ENCODE measurements at regions not wholly inside any gene's neighbourhood (a gene's known extent, or its start where the extent isn't known, plus 50 kb on each side); places are given as distances from the start of the nearest gene placed in this dataset.

DNA sequence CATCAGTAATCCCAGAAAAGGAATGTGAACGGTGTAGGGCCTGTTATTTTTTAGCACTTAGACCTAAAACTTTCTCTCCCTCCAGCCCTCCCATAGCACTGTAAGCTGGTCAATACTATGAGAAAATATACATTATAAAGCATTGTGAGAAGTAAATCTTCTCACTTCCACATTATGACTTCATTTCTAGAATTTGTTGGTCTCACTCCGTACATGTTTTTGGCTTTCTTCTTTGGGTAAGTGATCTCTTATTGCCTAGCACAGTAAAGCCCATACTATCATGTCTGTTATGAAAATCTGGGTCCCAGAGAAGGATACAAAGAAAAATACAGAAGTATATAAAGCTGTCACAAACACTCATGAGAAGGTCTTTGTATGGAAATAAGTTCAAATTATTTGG, 1851.1 kb upstream of the IGFBP7 start:
- no peaks in the 10 kb centered on the region for H3K27me3 ChIP-seq (ENCODE audit: control insufficient read depth, insufficient read depth, low read length)
- H3K36me3 ChIP-seq (ENCODE audit: control insufficient read depth, insufficient read depth, low read length): no peaks in the 10 kb centered on the region
- DNase-seq (ENCODE audit: low read depth): no peak
- no peak overlapping the region for H3K4me3 ChIP-seq (ENCODE audit: low read depth, low read length)
- TF ChIP-seq, protein P1, sequence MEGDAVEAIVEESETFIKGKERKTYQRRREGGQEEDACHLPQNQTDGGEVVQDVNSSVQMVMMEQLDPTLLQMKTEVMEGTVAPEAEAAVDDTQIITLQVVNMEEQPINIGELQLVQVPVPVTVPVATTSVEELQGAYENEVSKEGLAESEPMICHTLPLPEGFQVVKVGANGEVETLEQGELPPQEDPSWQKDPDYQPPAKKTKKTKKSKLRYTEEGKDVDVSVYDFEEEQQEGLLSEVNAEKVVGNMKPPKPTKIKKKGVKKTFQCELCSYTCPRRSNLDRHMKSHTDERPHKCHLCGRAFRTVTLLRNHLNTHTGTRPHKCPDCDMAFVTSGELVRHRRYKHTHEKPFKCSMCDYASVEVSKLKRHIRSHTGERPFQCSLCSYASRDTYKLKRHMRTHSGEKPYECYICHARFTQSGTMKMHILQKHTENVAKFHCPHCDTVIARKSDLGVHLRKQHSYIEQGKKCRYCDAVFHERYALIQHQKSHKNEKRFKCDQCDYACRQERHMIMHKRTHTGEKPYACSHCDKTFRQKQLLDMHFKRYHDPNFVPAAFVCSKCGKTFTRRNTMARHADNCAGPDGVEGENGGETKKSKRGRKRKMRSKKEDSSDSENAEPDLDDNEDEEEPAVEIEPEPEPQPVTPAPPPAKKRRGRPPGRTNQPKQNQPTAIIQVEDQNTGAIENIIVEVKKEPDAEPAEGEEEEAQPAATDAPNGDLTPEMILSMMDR (IDR thresholded peaks at IDR 0.05; ENCODE audit: insufficient read depth, low read length, poor library complexity, severe bottlenecking): no peak

GRCh38 chr4:58961925-58962324, 1851.7 kb upstream of the IGFBP7 start:
- no peak for DNase-seq (ENCODE audit: low read depth)
- H3K36me3 ChIP-seq (ENCODE audit: control insufficient read depth, insufficient read depth, low read length): no peaks in the 10 kb centered on the region
- no peak overlapping the region for H3K4me3 ChIP-seq (ENCODE audit: low read depth, low read length)
- H3K27me3 ChIP-seq (ENCODE audit: control insufficient read depth, insufficient read depth, low read length): no peaks in the 10 kb centered on the region
- TF ChIP-seq, protein P1 (IDR thresholded peaks at IDR 0.05; ENCODE audit: insufficient read depth, low read length, poor library complexity, severe bottlenecking): no peak

GRCh38 chr4:58962424-58962823, 1852.2 kb upstream of the IGFBP7 start:
- Histone ChIP-seq H3K27me3 (ENCODE audit: control insufficient read depth, insufficient read depth, low read length) (no peaks in the 10 kb centered on the region), H3K36me3 (ENCODE audit: control insufficient read depth, insufficient read depth, low read length) (no peaks in the 10 kb centered on the region), H3K4me3 (ENCODE audit: low read depth, low read length) (no peak overlapping the region)
- no peak for DNase-seq (ENCODE audit: low read depth)
- TF ChIP-seq, protein P1 (IDR thresholded peaks at IDR 0.05; ENCODE audit: insufficient read depth, low read length, poor library complexity, severe bottlenecking): no peak

- DNase-seq (ENCODE audit: low read depth): no peak
- H3K36me3 ChIP-seq (ENCODE audit: control insufficient read depth, insufficient read depth, low read length): no peaks in the 10 kb centered on the region
- H3K4me3 ChIP-seq (ENCODE audit: low read depth, low read length): no peak overlapping the region
- H3K27me3 ChIP-seq (ENCODE audit: control insufficient read depth, insufficient read depth, low read length): no peaks in the 10 kb centered on the region
- TF ChIP-seq, protein P1 (IDR thresholded peaks at IDR 0.05; ENCODE audit: insufficient read depth, low read length, poor library complexity, severe bottlenecking): no peak
Measured at GRCh38 chr4:58981828-58982227, 1871.6 kb upstream of the IGFBP7 start.

DNA sequence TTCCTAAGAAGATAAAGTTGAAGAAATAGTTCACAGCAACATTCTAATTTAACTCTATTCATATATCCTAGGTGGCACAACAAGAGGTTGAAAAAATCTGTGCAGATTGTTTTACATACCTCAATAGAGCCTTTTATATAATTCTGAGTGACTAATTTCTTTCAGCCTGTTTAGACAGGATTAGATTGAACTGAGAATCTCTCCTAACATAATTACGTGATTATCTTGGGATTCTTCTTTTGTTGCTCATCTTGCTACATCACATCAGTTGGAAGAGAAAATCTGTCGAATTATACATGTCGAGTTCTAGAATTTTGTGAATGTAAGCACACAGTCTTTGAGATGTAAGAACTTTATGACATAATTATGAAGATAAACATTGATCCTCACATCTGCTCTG, 1873.7 kb upstream of the IGFBP7 start:
- TF ChIP-seq, protein P1 (IDR thresholded peaks at IDR 0.05; ENCODE audit: insufficient read depth, low read length, poor library complexity, severe bottlenecking): no peak
- no peak for DNase-seq (ENCODE audit: low read depth)

GRCh38 chr4:59002148-59002547, 1892.0 kb upstream of the IGFBP7 start:
- TF ChIP-seq, protein P1 (IDR thresholded peaks at IDR 0.05; ENCODE audit: insufficient read depth, low read length, poor library complexity, severe bottlenecking): no peak
- no peak for DNase-seq (ENCODE audit: low read depth)
- no peaks in the 10 kb centered on the region for H3K27me3 ChIP-seq (ENCODE audit: control insufficient read depth, insufficient read depth, low read length)
- no peaks in the 10 kb centered on the region for H3K36me3 ChIP-seq (ENCODE audit: control insufficient read depth, insufficient read depth, low read length)
- no peak overlapping the region for H3K4me3 ChIP-seq (ENCODE audit: low read depth, low read length)

More for the DNA sequence above, 1873.7 kb upstream of the IGFBP7 start:
- no peak overlapping the region for H3K4me3 ChIP-seq (ENCODE audit: low read depth, low read length)
- no peaks in the 10 kb centered on the region for H3K27me3 ChIP-seq (ENCODE audit: control insufficient read depth, insufficient read depth, low read length)
- no peaks in the 10 kb centered on the region for H3K36me3 ChIP-seq (ENCODE audit: control insufficient read depth, insufficient read depth, low read length)

Data from kidney epithelial cell (primary cell).